ENCODE measurements at regions not wholly inside any gene's neighbourhood (a gene's known extent, or its start where the extent isn't known, plus 50 kb on each side); places are given as distances from the start of the nearest gene placed in this dataset.

GRCh38 chr13:58933475-58933874 lies 1230.3 kb downstream of the DIAPH3 start:
- no peak for TF ChIP-seq CTCF (IDR thresholded peaks at IDR 0.05)
- no peak for TF ChIP-seq POLR2A (IDR thresholded peaks at IDR 0.05)
- TF ChIP-seq POLR2AphosphoS5 (IDR thresholded peaks at IDR 0.05) = no peak

Measured in sigmoid colon (tissue), 4 donors.